ENCODE measurements at regions not wholly inside any gene's neighbourhood (a gene's known extent, or its start where the extent isn't known, plus 50 kb on each side); places are given as distances from the start of the nearest gene placed in this dataset.

GRCh38 chr17:34527908-34528470, 51.4 kb upstream of the TMEM132E start:
- H3K9me3 Mint-ChIP-seq = no peaks in the 10 kb centered on the region
- H3K27me3 Mint-ChIP-seq (ENCODE audit: low read depth) = peaks cover 19% of the 10 kb centered on the region
- H3K27ac Mint-ChIP-seq = no peak overlapping the region

GRCh38 chr17:34527136-34527907, 52.1 kb upstream of the TMEM132E start:
- DNase-seq (ENCODE audit: low spot score) = no peak
- Mint-ChIP-seq H3K4me3 (no peak overlapping the region), H3K9me3 (no peaks in the 10 kb centered on the region), H3K27ac (no peak overlapping the region), H3K36me3 (ENCODE audit: low read depth) (no peaks in the 10 kb centered on the region), H3K4me1 (ENCODE audit: low read depth) (no peaks in the 10 kb centered on the region), H3K27me3 (ENCODE audit: low read depth) (peaks cover 19% of the 10 kb centered on the region)

More at GRCh38 chr17:34527908-34528470, 51.4 kb upstream of the TMEM132E start:
- no peaks in the 10 kb centered on the region for H3K36me3 Mint-ChIP-seq (ENCODE audit: low read depth)
- DNase-seq (ENCODE audit: low spot score) = no peak
- H3K4me3 Mint-ChIP-seq = no peak overlapping the region
- no peaks in the 10 kb centered on the region for H3K4me1 Mint-ChIP-seq (ENCODE audit: low read depth)

DNA sequence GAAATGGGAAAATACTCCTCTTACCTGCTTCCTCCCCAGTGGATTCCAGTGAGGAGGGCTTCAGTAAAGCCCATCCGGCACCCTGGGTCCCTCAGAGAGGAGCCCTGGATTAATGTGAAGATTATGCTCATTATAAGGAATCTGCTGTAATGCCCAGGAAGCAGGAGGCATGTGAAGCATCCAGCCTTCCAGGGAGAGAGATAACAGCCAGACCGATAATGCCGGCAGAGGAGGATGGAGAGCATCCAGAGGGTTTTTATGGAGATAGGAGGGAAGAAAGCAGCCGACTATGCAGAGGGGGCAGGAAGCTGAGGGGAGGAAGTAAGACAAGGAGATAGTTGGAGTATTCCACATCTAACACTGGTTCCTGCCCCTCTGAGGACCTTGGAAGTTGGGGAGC, 53.7 kb upstream of the TMEM132E start:
- H3K36me3 Mint-ChIP-seq (ENCODE audit: low read depth) = no peaks in the 10 kb centered on the region
- H3K9me3 Mint-ChIP-seq = no peaks in the 10 kb centered on the region

DNA sequence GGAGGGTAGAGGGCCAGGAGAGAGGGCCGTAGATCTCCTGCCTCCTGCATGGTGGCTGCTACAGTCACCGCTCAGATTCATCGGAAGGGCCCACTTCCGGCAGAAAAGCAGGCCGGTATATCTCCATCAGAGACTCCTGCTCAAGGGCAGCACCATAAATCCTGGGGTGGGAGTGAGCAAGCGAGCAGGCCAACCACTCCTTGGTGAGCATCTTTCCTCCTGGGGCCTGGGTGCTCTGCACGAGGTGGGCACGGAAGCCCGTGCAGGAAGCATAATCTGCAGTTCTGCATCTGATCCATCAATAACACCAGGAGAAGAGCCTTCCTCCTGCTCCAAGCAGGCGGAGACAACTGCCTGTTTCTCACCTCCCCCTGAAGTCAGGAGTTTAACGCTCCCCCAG, 57.4 kb upstream of the TMEM132E start:
- DNase-seq (ENCODE audit: low spot score) = no peak
- Mint-ChIP-seq H3K9me3 (no peaks in the 10 kb centered on the region), H3K36me3 (ENCODE audit: low read depth) (no peaks in the 10 kb centered on the region)

More for the DNA sequence above, 53.7 kb upstream of the TMEM132E start:
- H3K4me3 Mint-ChIP-seq = no peak overlapping the region
- H3K27ac Mint-ChIP-seq = no peak overlapping the region
- no peaks in the 10 kb centered on the region for H3K4me1 Mint-ChIP-seq (ENCODE audit: low read depth)
- H3K27me3 Mint-ChIP-seq (ENCODE audit: low read depth) = peaks cover 10% of the 10 kb centered on the region
- no peak for DNase-seq (ENCODE audit: low spot score)

DNA sequence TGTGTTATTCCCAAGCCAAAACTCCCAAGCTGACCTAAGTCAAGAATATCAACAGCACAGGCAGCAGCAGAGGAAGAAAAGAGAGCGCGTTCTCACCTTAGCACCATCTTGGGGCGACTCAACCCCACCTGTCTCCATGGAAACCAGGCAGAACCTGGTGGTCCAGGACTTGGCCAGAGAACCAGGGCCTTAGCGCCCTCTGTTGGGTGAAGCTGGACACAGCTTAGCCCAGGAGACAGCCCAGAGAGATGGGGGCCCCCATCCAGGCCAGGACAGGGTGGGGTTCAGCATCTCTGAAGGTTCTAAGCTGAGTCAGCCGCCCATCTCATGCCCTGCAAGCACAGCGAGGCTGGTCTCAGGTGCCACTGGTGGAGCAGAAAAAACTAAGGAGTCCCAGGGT, 60.1 kb upstream of the TMEM132E start:
- Mint-ChIP-seq H3K36me3 (ENCODE audit: low read depth) (no peaks in the 10 kb centered on the region), H3K27ac (no peak overlapping the region), H3K9me3 (no peaks in the 10 kb centered on the region), H3K27me3 (ENCODE audit: low read depth) (peaks cover 9% of the 10 kb centered on the region), H3K4me3 (no peak overlapping the region), H3K4me1 (ENCODE audit: low read depth) (no peaks in the 10 kb centered on the region)
- DNase-seq (ENCODE audit: low spot score) = no peak

More for the DNA sequence above, 57.4 kb upstream of the TMEM132E start:
- H3K27me3 Mint-ChIP-seq (ENCODE audit: low read depth) = peaks cover 8% of the 10 kb centered on the region
- H3K4me3 Mint-ChIP-seq = no peak overlapping the region
- no peak overlapping the region for H3K27ac Mint-ChIP-seq
- no peaks in the 10 kb centered on the region for H3K4me1 Mint-ChIP-seq (ENCODE audit: low read depth)

GRCh38 chr17:34517406-34517805, 62.0 kb upstream of the TMEM132E start:
- H3K9me3 Mint-ChIP-seq = no peaks in the 10 kb centered on the region
- no peak overlapping the region for H3K27ac Mint-ChIP-seq
- no peaks in the 10 kb centered on the region for H3K36me3 Mint-ChIP-seq (ENCODE audit: low read depth)
- no peaks in the 10 kb centered on the region for H3K4me1 Mint-ChIP-seq (ENCODE audit: low read depth)
- DNase-seq (ENCODE audit: low spot score) = no peak
- no peak overlapping the region for H3K4me3 Mint-ChIP-seq
- H3K27me3 Mint-ChIP-seq (ENCODE audit: low read depth) = peaks cover 11% of the 10 kb centered on the region

DNA sequence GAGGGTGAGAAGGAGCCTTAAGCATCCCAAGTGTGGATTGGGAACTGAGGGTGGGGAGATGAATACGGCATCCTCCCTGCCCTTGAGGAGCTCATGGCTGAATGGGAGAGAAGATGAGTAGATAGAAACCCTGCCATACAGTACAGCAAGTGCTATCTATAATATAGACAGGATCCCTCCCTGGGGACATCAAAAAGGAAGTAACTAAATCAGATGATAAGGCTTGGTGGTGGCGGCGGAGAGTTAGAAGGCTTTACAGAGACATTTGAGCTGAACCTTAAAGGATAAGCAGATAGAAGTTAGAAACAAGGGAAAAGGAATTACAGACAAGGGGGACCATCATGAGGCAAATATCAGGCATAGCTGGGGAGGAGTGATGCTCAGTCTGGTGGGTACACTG, 67.5 kb upstream of the TMEM132E start:
- no peak overlapping the region for H3K4me3 Mint-ChIP-seq
- peaks cover 48% of the 10 kb centered on the region for H3K27me3 Mint-ChIP-seq (ENCODE audit: low read depth)
- no peaks in the 10 kb centered on the region for H3K36me3 Mint-ChIP-seq (ENCODE audit: low read depth)
- H3K9me3 Mint-ChIP-seq = no peaks in the 10 kb centered on the region
- no peaks in the 10 kb centered on the region for H3K4me1 Mint-ChIP-seq (ENCODE audit: low read depth)
- no peak overlapping the region for H3K27ac Mint-ChIP-seq
- DNase-seq (ENCODE audit: low spot score) = no peak

DNA sequence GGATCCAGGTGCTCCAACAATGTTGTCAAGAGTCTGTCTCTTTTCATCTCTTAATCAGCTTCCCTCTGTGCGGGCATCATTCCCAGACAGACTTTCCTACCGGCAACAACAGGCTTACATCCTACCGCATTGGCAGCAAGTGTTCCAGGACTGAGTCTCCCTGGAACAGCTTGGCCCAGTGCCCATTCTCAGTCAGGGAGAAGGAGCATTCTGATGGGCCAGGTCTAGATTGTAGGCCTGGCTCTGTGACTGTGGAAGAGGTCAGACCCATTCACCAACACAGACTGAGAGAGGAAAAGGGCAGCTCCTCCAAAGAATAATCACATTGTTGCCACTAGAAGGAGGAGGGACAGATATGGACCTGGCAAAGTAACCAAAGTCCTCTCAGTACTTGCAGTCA, 68.1 kb upstream of the TMEM132E start:
- H3K9me3 Mint-ChIP-seq = no peaks in the 10 kb centered on the region
- H3K27ac Mint-ChIP-seq = no peak overlapping the region
- H3K4me1 Mint-ChIP-seq (ENCODE audit: low read depth) = no peaks in the 10 kb centered on the region
- peaks cover 52% of the 10 kb centered on the region for H3K27me3 Mint-ChIP-seq (ENCODE audit: low read depth)
- H3K36me3 Mint-ChIP-seq (ENCODE audit: low read depth) = no peaks in the 10 kb centered on the region
- H3K4me3 Mint-ChIP-seq = no peak overlapping the region
- DNase-seq (ENCODE audit: low spot score) = no peak

DNA sequence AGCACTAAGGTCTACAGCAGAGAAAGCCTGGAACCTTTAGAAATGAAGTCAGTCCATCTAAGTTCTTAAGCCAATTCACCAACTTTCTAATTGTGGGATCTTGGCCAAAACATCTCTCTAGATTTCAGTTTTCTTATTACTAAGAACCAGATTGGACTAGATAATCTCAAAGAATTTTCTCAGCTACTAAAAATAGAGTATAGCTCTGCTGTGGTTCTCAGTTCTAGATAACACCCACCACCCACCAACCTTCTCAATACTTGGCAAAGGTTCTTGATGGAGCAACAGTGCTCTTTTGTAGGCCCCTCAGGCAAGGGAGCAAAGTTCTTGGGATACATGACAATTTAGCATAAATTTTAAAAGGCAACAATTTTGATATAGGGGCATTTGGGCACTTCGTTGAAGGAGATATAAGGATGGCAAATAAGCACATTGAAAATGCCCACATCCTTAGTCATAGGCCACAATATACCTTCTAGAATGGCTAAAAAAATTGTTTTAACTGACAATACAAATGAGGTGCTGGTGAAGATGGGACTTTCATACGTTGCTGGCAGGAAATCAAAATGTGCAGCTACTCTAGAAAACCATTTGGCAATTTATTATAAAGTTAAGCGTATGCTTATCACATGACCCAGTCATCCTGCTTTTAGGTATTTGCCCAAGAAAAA, 74.4 kb upstream of the TMEM132E start:
- peaks cover 37% of the 10 kb centered on the region for H3K27me3 Mint-ChIP-seq (ENCODE audit: low read depth)

GRCh38 chr17:34503528-34504195, 75.7 kb upstream of the TMEM132E start:
- no peak overlapping the region for H3K27ac Mint-ChIP-seq

More for the DNA sequence above, 74.4 kb upstream of the TMEM132E start:
- H3K27ac Mint-ChIP-seq = no peak overlapping the region
- no peaks in the 10 kb centered on the region for H3K9me3 Mint-ChIP-seq
- H3K4me3 Mint-ChIP-seq = peak overlapping the region; percentile 6
- H3K4me1 Mint-ChIP-seq (ENCODE audit: low read depth) = peaks cover 13% of the 10 kb centered on the region
- H3K36me3 Mint-ChIP-seq (ENCODE audit: low read depth) = no peaks in the 10 kb centered on the region
- peak; percentile 10 for DNase-seq (ENCODE audit: low spot score)

DNA sequence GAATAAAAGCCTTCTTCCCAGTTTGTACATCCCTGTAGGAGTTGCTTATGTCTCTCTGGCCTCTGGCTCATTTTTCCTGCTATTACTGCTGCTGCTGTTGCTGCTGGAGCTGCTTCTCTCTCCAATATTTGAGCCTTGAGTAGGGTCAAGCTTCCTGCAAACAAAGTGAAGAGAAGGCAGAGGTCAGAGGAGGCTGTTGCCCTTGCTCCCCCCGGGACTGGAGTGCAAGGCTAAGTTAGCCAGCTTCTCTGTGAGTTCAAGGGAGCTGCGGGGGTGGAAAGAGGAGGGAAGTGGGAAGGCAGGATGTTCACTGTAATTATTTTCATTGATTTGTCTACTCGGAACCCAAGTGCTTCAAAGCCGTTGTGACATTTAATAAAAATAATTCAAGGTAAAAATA, 77.0 kb upstream of the TMEM132E start:
- no peak overlapping the region for H3K27ac Mint-ChIP-seq
- no peaks in the 10 kb centered on the region for H3K36me3 Mint-ChIP-seq (ENCODE audit: low read depth)
- DNase-seq (ENCODE audit: low spot score) = no peak
- no peak overlapping the region for H3K4me3 Mint-ChIP-seq
- no peaks in the 10 kb centered on the region for H3K9me3 Mint-ChIP-seq
- peaks cover 13% of the 10 kb centered on the region for H3K4me1 Mint-ChIP-seq (ENCODE audit: low read depth)
- peaks cover 23% of the 10 kb centered on the region for H3K27me3 Mint-ChIP-seq (ENCODE audit: low read depth)

More at GRCh38 chr17:34503528-34504195, 75.7 kb upstream of the TMEM132E start:
- Mint-ChIP-seq H3K36me3 (ENCODE audit: low read depth) (no peaks in the 10 kb centered on the region), H3K27me3 (ENCODE audit: low read depth) (peaks cover 32% of the 10 kb centered on the region), H3K4me3 (no peak overlapping the region), H3K9me3 (no peaks in the 10 kb centered on the region), H3K4me1 (ENCODE audit: low read depth) (peaks cover 13% of the 10 kb centered on the region)
- peak; percentile 51 for DNase-seq (ENCODE audit: low spot score)

- peak; percentile 8 for DNase-seq (ENCODE audit: low spot score)
- H3K36me3 Mint-ChIP-seq (ENCODE audit: low read depth) = no peaks in the 10 kb centered on the region
- H3K4me1 Mint-ChIP-seq (ENCODE audit: low read depth) = peaks cover 4% of the 10 kb centered on the region
- H3K27ac Mint-ChIP-seq = no peak overlapping the region
- no peaks in the 10 kb centered on the region for H3K9me3 Mint-ChIP-seq
- H3K27me3 Mint-ChIP-seq (ENCODE audit: low read depth) = peaks cover 8% of the 10 kb centered on the region
- no peak overlapping the region for H3K4me3 Mint-ChIP-seq
These were observed 79.8 kb upstream of the TMEM132E start for GRCh38 chr17:34499576-34499975.

DNA sequence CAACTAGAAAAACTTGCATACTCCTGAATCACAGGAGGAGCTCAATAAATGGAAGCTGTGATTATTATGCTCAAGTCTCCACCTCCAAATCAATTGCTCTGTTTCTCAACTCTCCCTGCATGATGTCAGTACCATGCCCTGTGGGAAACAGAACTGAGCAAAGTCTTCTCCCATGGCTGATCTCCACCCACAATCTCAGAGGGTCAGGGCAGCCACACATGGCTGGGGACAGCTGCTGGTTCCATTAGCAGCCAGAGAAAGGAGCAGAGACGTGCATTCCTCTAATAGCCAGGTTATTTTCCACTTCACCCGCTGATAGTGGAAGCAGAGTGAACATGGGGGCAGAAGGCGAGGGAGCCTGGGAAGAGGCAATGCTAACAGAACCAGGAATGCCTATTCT, 85.5 kb upstream of the TMEM132E start:
- H3K36me3 Mint-ChIP-seq (ENCODE audit: low read depth) = no peaks in the 10 kb centered on the region
- peaks cover 14% of the 10 kb centered on the region for H3K27me3 Mint-ChIP-seq (ENCODE audit: low read depth)
- H3K27ac Mint-ChIP-seq = no peak overlapping the region
- H3K9me3 Mint-ChIP-seq = no peaks in the 10 kb centered on the region
- H3K4me1 Mint-ChIP-seq (ENCODE audit: low read depth) = no peaks in the 10 kb centered on the region
- H3K4me3 Mint-ChIP-seq = no peak overlapping the region
- no peak for DNase-seq (ENCODE audit: low spot score)

DNA sequence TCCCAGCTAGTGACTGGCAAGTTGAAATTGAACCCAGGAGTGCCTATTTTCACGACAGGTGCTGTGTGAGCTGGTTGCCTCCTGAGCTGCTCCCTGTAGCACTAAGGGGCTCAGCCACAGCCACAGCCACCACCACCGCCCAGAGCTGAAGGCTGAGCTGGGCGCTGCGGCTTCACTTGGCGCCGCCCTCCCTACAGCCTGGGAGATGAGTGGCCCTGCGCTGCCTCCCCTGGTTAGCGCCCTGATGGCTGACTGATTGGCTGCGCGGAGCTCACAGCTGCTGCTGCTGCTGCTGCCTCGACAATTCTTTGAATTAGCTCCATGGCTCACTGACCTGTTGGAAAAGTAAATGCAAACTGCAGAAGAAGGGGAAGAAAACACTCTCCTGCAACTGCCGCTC, 91.8 kb upstream of the TMEM132E start:
- Mint-ChIP-seq H3K4me3 (no peak overlapping the region), H3K27ac (no peak overlapping the region), H3K27me3 (ENCODE audit: low read depth) (peaks cover 33% of the 10 kb centered on the region), H3K36me3 (ENCODE audit: low read depth) (no peaks in the 10 kb centered on the region), H3K9me3 (no peaks in the 10 kb centered on the region), H3K4me1 (ENCODE audit: low read depth) (peaks cover 5% of the 10 kb centered on the region)
- no peak for DNase-seq (ENCODE audit: low spot score)

All from T-helper 2 cell treated with Interferon-gamma antibody and Interleukin-4, amounts not matched to agents 5 μg/mL and 100 μg/mL, for 36 hours (primary cell).